ENCODE measurements at regions not wholly inside any gene's neighbourhood (a gene's known extent, or its start where the extent isn't known, plus 50 kb on each side); places are given as distances from the start of the nearest gene placed in this dataset.
"Not testable (repeated sequence)": the region's sequence is repeated elsewhere in the genome, so short reads cannot be mapped to it uniquely, and the experiment has no call there.

DNA sequence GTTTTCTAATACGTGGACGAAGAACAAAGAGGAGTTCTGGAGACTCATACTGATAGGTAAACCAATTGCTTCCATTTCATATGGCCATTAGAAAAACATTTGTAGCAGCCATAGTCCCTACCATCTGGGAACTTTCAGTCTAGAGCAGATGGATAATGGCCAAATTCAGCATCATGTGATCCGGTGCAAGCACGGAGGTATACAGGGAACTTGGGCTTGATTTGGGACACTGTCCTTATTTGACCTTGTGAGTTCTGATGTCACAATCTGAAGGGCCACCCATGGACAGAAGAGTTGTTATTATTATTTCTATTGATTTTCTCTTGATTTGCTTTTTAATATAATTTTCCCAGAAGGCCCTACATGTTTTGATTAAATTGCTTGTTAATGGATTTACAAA, 154.6 kb upstream of the ZNF267 start:
- DNase-seq (ENCODE audit: low read depth in 4 of 4, low spot score in 2 of 4) = no peak

DNA sequence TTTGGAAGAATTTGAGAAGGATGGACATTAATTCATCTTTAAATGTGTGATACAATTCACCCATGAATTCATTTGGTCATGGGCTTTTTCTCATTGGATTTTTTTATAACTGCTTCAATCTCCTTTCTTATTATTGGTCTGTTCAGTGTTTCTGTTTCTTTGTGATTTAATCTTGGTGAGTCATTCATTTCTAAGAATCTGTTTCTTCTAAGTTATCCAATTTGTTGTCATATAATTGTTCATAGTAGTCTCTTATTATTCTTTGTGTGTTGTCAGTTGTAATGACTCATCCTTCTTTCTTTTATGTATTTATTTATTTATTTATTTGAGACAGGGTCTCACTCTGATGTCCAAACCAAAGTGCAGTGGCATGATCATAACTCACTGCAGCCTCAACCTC, 146.1 kb upstream of the ZNF267 start:
- DNase-seq (ENCODE audit: low read depth in 4 of 4, low spot score in 2 of 4) = no peak

DNA sequence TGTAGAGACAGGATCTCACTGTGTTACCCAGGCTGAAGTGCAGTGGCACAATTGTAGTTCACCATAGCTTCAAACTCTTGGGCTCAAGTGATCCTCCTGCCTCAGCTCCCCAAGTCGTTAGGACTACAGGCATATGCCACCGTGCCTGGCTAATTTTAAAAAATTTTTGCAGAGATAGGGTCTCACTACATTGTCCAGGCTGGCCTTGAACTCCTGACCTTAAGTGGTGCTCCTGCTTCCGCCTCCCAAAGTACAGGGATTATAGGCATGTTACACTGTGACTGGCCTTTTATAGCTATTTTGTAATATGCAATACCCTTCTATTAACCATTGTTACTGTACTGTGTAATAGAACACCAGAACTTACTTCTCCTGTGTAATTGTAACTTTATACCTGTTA, 139.3 kb upstream of the ZNF267 start:
- no peak for DNase-seq (ENCODE audit: low read depth in 4 of 4, low spot score in 2 of 4)

DNA sequence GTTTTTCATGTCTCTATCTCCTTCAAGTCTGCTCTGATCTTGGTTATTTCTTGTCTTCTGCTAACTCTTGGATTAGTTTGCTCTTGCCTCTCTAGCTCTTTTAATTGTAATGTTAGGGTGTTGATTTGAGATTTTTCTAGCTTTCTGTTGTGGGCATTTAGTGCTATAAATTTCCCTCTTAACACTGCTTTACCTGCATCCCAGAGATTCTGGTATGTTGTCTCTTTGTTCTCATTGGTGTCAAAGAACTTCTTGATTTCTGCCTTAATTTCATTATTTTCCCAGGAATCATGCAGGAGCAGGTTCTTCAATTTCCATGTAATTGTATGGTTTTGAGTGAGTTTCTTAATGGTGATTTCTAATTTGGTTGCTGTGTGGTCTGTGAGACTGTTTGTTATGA, 128.5 kb upstream of the ZNF267 start:
- not testable (repeated sequence) for DNase-seq (ENCODE audit: low read depth in 4 of 4, low spot score in 2 of 4)

DNA sequence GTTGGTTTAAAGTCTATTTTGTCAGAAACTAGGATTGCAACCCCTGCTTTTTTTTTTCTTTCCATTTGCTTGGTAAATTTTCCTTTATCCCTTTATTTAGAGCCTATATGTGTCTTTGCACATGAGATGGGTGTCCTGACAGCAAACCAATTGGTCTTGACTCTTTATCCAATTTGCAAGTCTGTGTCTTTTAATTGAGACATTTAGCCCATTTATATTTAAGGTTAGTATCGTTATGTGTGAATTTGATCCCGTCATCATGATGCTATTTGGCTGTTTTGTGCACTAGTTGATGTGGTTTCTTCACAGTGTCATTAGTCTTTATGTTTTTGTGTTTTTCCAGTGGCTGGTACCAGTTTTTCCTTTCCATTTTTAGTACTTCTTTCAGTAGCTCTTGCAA, 127.7 kb upstream of the ZNF267 start:
- no peak for DNase-seq (ENCODE audit: low read depth in 4 of 4, low spot score in 2 of 4)

DNA sequence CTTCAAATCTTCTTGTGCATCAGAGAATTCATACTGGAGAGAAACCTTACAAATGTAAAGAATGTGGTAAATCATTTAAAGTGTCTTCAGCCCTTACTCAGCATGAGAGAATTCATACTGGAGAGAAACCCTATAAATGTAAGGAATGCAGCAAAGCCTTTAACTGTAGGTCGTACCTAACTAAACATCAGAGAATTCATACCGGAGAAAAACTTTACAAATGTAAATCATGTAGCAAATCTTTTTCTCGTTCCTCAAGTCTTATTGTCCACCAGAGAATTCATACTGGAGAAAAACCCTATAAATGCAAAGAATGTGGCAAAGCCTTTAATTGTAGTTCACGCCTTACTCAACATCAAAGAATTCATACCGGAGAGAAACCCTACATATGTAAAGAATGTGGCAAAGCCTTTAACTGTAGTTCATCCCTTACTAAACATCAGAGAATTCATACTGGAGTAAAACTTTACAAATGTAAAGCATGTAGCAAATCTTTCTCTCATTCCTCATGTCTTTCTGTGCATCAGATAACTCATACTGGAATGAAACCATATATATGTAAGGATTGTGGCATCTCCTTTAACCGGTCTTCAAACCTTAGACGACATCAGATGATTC, 118.5 kb upstream of the ZNF267 start:
- no peak for DNase-seq (ENCODE audit: low read depth in 4 of 4, low spot score in 2 of 4)

DNA sequence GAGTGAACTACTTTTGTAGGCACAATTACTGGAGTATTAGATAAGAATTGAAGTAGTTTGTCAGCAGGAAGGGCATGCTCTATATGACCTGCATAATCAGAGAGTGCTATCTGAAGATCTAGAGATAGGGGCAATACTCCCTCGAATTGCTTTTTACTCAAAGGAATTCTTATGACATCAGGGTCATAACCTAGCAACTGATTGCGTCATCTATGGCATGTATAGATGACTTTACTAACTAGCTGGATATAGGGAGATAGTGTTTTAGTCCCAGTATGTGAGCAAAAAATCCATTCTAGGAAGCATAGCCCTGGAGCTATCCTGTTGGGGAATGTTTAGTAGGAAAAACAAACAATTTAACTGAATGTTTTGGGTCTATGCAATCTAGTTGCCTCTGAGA, 109.5 kb upstream of the ZNF267 start:
- DNase-seq (ENCODE audit: low read depth in 4 of 4, low spot score in 2 of 4) = no peak

DNA sequence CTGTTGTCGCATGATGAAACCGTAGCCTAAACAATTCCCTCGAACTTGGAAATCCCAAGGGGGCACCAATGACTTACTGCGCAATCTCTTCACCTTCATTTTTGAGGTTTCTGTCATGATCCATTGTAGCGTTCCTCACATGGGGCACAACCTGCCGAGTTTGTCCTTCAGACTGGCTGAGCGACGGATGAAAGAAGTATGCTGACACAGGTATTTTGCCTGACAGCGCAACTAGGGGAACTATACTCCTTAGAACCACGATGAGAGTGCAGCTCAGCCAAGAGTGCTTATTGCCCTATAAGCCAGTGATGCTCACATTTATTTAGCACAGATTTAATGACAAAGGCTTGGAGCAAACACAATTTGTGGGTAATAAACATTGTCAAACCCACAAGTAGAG, 106.3 kb upstream of the ZNF267 start:
- DNase-seq (ENCODE audit: low read depth in 4 of 4, low spot score in 2 of 4) = no peak

DNA sequence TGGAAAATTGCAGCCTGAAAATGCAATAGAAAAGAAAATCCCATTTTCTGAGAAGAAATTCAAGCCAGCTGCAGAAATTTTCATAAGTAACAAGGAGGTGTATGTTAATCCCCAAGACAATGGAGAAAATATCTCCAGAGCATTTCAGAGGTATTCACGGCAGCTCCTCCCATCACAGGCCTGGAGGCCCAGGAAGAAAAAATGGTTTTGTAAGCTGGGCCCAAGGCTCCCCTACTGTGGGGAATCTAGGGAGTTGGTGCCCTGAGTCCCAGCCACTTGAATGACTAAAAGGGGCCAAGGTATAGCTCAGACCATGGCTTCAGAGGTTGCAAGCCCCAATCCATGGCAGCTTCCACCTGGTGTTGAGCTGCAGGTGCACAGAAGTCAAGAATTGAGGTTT, 93.3 kb upstream of the ZNF267 start:
- DNase-seq (ENCODE audit: low read depth in 4 of 4, low spot score in 2 of 4) = no peak

DNA sequence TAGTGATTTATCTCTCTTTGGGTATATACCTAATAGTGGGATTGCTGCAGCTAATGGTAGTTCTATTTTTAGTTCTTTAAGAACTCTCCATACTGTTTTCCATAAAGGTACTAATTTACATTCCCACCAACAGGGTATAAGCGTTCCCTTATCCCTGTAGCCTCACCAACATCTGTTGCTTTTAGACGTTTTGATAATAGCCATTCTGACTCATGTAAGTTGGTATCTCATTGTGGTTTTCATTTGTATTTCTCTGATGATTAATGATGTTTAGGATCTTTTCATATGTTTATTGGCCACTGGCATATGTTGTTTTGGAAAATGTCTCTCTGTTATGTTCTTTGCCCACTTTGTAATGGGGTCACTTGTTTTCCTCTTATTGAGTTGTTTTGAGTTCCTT, 88.5 kb upstream of the ZNF267 start:
- DNase-seq (ENCODE audit: low read depth in 4 of 4, low spot score in 2 of 4) = no peak

DNA sequence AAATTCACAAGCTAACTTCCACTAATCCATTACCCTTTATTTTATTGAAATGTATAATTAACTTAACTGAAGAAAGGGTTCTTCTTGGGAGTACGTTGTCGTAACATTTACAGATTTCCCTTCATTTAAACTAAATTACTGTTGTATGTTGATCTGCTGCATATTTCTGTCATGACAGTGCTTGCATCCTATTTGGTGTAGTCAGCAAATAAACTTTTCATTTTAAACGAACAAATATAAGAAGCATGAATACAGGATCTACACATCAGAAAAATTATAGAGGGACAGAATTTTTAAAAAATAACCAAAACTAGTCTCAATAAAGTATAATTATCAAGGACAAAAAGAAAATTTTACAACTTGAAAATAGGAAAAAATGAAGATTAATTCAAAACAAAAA, 66.5 kb upstream of the ZNF267 start:
- no peak for DNase-seq (ENCODE audit: low read depth in 4 of 4, low spot score in 2 of 4)

DNA sequence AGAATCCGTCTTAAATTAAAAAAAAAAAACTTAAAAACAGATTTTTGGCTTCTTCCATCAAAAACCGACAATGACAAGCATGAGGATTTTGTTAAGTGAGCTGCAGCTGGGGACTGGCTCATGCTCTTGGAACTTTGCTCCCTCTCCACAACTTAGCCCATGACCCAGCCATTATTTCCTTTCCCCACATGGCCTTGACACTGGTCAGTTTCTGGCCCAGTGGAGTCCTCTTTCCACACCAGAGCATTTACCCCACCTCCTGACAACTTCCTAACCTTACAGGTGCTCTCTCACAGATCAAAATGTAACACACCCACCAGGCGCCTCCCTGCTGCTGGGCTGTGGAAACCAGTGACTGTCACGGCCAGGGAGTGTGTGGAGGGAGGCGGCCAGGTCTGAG, 62.7 kb upstream of the ZNF267 start:
- DNase-seq (ENCODE audit: low read depth in 4 of 4, low spot score in 2 of 4) = no peak

DNA sequence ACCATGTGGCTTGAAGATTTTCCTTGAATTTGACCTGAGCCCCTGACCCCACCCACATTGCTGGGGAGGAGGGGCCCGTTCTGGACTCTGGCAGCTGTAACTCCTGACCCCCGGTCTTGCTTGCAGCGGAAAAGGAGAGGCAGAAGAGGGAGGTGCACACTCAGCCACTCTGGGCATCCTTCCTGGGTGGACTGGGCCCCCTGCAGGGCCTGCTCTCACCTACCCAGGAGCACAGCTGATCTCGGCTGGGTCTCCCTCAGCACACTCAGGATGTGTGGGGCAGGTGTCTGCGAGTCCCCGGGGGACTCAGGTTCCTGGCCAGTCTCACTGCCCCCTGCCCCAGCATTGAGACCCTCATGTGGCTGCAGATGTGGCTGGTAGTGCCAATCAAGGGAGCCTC, 57.5 kb upstream of the ZNF267 start:
- DNase-seq (ENCODE audit: low read depth in 4 of 4, low spot score in 2 of 4) = not testable (repeated sequence)

DNA sequence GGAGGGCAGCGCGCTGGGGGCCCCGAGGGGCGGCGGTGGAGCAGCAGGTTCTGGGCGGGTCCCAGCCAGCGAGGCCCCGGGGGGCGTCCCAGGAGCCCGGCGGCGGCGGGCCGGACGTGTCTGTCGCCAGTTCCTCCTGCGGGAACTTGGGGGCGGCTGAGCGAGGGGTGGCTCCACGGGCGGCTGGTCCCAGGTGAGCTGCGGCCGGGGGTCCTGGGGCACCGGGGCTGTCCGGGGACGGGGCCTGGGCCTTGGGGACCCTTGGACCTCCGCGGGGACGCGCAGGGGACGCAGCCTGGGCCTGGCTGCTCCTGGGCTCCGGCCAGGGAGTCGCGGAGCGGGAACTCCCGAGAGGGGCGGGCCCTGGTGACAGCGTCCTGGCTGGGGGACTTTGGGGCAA, 54.2 kb upstream of the ZNF267 start:
- no peak for DNase-seq (ENCODE audit: low read depth in 4 of 4, low spot score in 2 of 4)

DNA sequence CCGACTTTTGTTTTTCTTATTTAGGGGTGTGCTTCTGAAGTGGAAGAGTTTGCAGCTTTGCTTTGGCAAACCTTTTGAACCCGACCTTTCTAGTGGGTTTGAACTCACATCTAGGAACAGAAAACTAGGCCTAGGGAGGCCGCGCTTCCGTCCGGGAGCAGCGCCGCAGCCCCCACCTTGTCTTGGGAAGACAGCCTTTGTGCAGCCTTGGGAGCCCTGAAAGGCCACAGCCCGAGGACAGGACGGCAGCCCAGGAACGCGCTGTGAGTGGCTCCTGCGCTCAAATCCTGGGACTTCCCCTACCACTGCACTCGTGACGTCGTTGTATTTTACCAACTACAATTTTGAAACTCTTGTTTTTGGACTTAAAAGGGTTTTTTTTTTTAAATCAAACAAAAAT, 53.7 kb upstream of the ZNF267 start:
- no peak for DNase-seq (ENCODE audit: low read depth in 4 of 4, low spot score in 2 of 4)

Data from left renal cortex interstitium (tissue), 4 donors.